ENCODE measurements at regions not wholly inside any gene's neighbourhood (a gene's known extent, or its start where the extent isn't known, plus 50 kb on each side); places are given as distances from the start of the nearest gene placed in this dataset.

DNA sequence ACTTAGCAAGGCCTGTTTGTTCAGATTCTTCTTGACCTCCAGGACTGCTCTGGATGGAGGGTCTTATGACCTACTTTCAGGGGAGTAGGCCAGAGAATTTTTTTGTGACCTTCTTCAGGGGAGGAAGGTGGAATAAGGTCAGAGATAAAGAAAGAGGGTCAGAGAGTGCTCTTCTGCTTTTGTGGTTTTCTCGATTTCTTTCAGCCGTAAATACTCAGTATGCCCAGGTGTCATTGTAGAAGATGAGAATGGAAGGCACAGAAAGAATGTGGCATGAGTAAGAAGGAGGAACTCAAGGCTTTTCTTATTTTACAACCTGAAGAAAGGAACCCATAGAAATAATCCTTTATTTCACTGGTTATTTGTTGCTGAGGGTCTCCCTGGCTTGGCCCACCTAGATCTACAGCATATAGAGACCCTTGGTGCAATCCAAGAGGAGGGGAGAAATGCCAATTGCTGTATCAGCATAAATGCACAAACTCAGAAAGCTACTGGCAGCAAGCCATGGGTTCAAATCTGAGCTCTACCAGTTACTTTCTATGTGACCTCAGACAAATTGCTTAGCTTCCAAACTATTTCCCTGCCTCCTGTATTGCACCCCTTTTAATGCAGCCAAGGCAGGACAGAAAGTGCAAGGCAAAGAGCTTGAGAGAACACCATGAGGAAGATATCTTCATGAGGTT lies 68.0 kb downstream of the OLIG3 start:
- 68 to 74% methylated on average over 2 of the region's 2 CpGs for WGBS, 2 donors
- peaks cover 0 to 9% (median 3%) of the 10 kb centered on the region in 7 donors for H3K27me3 ChIP-seq
- no peak overlapping the region for H3K4me3 ChIP-seq
- DNase-seq (no peak), ATAC-seq (no peak)
- H3K9me3 ChIP-seq: no peaks in the 10 kb centered on the region
- intact Hi-C loops (cut with DNase I): no loop called here
- no peak for TF ChIP-seq CTCF (IDR thresholded peaks at IDR 0.05)
- H3K4me1 ChIP-seq: no peaks in the 10 kb centered on the region
- H3K36me3 ChIP-seq: no peaks in the 10 kb centered on the region
- no peak overlapping the region for H3K27ac ChIP-seq

GRCh38 chr6:137424251-137424650 lies 69.9 kb downstream of the OLIG3 start:
- no peaks in the 10 kb centered on the region for H3K36me3 ChIP-seq
- ATAC-seq (no peak), DNase-seq (no peak)
- no peak for TF ChIP-seq CTCF (IDR thresholded peaks at IDR 0.05)
- H3K27me3 ChIP-seq: peaks cover 0 to 5% (median 0%) of the 10 kb centered on the region in 7 donors
- H3K4me1 ChIP-seq: no peaks in the 10 kb centered on the region
- WGBS, 2 donors: 36 to 45% methylated on average over 3 of the region's 3 CpGs
- no peak overlapping the region for H3K4me3 ChIP-seq
- H3K27ac ChIP-seq: no peak overlapping the region
- no peaks in the 10 kb centered on the region for H3K9me3 ChIP-seq
- intact Hi-C loops (cut with DNase I): no loop called here

DNA sequence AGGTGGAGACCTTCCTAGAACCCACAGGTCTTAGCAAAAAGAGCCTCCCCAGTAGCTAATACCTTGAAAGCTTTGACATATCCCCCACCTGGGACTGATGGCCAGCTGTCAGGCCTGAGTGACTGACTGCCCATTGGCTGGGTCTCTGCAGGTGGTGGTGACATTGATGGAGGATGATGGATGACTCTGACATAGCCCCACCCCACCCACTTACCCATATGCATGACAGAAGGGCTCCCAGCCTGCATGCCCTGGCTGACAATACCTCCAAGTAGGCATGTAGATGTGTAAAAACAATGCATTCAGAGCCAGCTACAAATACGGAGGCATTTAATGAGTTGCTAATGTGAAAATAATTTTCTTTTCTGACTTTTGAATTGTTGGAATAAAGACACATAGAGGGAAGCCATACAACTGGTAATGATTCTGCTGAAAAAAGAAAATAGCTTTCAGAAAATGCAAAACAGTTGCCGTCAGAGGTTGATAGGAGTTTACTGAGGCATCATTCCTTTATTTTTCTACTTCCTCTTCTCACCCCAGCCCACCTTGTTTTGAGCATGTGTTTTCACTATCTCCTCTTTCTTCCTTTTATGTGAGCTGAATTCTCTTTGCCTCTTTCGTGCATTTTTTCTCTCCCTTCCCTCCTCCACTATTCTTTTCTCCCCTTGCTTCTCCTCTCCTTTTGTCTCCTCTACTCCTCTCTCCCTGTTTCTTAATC lies 70.6 kb downstream of the OLIG3 start:
- Histone ChIP-seq H3K27me3 (peaks cover 0 to 5% (median 0%) of the 10 kb centered on the region in 7 donors), H3K36me3 (no peaks in the 10 kb centered on the region), H3K4me1 (no peaks in the 10 kb centered on the region), H3K4me3 (no peak overlapping the region), H3K27ac (no peak overlapping the region), H3K9me3 (no peaks in the 10 kb centered on the region)
- WGBS, 2 donors: 62% methylated on average over 3 of the region's 3 CpGs
- DNase-seq (no peak), ATAC-seq (no peak)
- intact Hi-C loops (cut with DNase I): no loop called here
- no peak for TF ChIP-seq CTCF (IDR thresholded peaks at IDR 0.05)

GRCh38 chr6:137417396-137417795 lies 76.8 kb downstream of the OLIG3 start:
- Histone ChIP-seq H3K9me3 (no peaks in the 10 kb centered on the region), H3K4me1 (peaks cover 0 to 21% (median 5%) of the 10 kb centered on the region in 9 donors), H3K4me3 (no peak overlapping the region), H3K27ac (peak overlapping the region in 1 of 10 donors; percentile 38), H3K27me3 (peaks cover 0 to 20% (median 10%) of the 10 kb centered on the region in 7 donors), H3K36me3 (no peaks in the 10 kb centered on the region)
- DNase-seq (no peak), ATAC-seq (no peak)
- no peak for TF ChIP-seq CTCF (IDR thresholded peaks at IDR 0.05)
- WGBS, 2 donors: 78 to 91% methylated on average over 2 of the region's 2 CpGs
- intact Hi-C loops (cut with DNase I): loop anchor here (5.0 to 10.0 kb wide), 9 partner anchors 83 to 1900 kb away; no protein-coding TSS in a partner anchor
